ENCODE measurements at regions not wholly inside any gene's neighbourhood (a gene's known extent, or its start where the extent isn't known, plus 50 kb on each side); places are given as distances from the start of the nearest gene placed in this dataset.

- TF ChIP-seq CTCF (IDR thresholded peaks at IDR 0.05) = no peak
- TF ChIP-seq POLR2A (IDR thresholded peaks at IDR 0.05) = no peak
- no peak for TF ChIP-seq POLR2AphosphoS5 (IDR thresholded peaks at IDR 0.05)
Observed at GRCh38 chr14:22491683-22492621, 97.1 kb downstream of the DAD1 start.

Measured in upper lobe of left lung (tissue), 4 donors.